Peyer's patch (tissue), 4 donors: ENCODE measurements at regions not wholly inside any gene's neighbourhood (a gene's known extent, or its start where the extent isn't known, plus 50 kb on each side); places are given as distances from the start of the nearest gene placed in this dataset.
A peak's percentile ranks its signal among the peaks of the same experiment; 100 is the strongest.

Experiments used
- DNase-seq, 3 donors: peaks; one replicate each; pipeline ENCODE4 v3.0.0-alpha.2; 2017 to 2019
- H3K27ac ChIP-seq, 4 donors: fragments of 200-600 bp; sonication (generic); one replicate each; pipeline ENCODE4 v1.5.1; 2016 to 2019
- H3K27me3 ChIP-seq, 2 donors: fragments of 200-600 bp; sonication (generic); one replicate each; pipeline ENCODE4 v1.5.1; 2019
- H3K36me3 ChIP-seq, 3 donors: fragments of 200-600 bp; sonication (generic); one replicate each; pipeline ENCODE4 v1.5.1; 2016 to 2019
- H3K4me1 ChIP-seq, 4 donors: fragments of 200-600 bp; sonication (generic); one replicate each; pipeline ENCODE4 v1.5.1; 2016 to 2019
- H3K4me3 ChIP-seq, 4 donors: fragments of 200-600 bp; sonication (generic); 1 replicate in 3 of 4; 2 replicates in 1 of 4; pipeline ENCODE4 v1.5.1; 2016 to 2019; ENCODE audit warnings: mild to moderate bottlenecking in 1 of 4
- H3K9me3 ChIP-seq, 4 donors: fragments of 200-600 bp; sonication (generic); one replicate each; pipeline ENCODE4 v1.5.1; 2016 to 2019; ENCODE audit warnings: mild to moderate bottlenecking in 1 of 4
- CTCF ChIP-seq, 6 experiments: fragments of 450-650 bp in 4 of 6; fragments of 200-600 bp in 2 of 6; sonication (generic) in 1 of 6; IDR thresholded peaks; one replicate each; pipeline ENCODE4 v1.5.1; 2017 to 2019; ENCODE audit warnings: antibody characterized with exemption in 6 of 6, mild to moderate bottlenecking in 3 of 6, moderate library complexity in 1 of 6
- POLR2A ChIP-seq, 2 donors: fragments of 450-650 bp; IDR thresholded peaks; one replicate each; pipeline ENCODE4 v1.5.1; 2017; ENCODE audit warnings: antibody characterized with exemption in 2 of 2, mild to moderate bottlenecking in 2 of 2, moderate library complexity in 2 of 2

GRCh38 chr4:13986548-13986947, 359.0 kb upstream of the BOD1L1 start:
- H3K4me1 ChIP-seq = peaks cover 0 to 11% (median 0%) of the 10 kb centered on the region in 4 donors
- DNase-seq = no peak

GRCh38 chr4:13988353-13989305, 361.1 kb upstream of the BOD1L1 start:
- DNase-seq = no peak
- TF ChIP-seq POLR2A (IDR thresholded peaks at IDR 0.05) = no peak
- no peak for TF ChIP-seq CTCF (IDR thresholded peaks at IDR 0.05)
- peaks cover 0 to 17% (median 0%) of the 10 kb centered on the region in 4 donors for H3K4me1 ChIP-seq

More at GRCh38 chr4:13986548-13986947, 359.0 kb upstream of the BOD1L1 start:
- no peaks in the 10 kb centered on the region for H3K36me3 ChIP-seq
- H3K4me3 ChIP-seq = no peak overlapping the region
- no peaks in the 10 kb centered on the region for H3K9me3 ChIP-seq
- TF ChIP-seq POLR2A (IDR thresholded peaks at IDR 0.05) = no peak
- no peak overlapping the region for H3K27ac ChIP-seq
- no peaks in the 10 kb centered on the region for H3K27me3 ChIP-seq

GRCh38 chr4:13989501-13989900, 362.0 kb upstream of the BOD1L1 start:
- H3K27me3 ChIP-seq = no peaks in the 10 kb centered on the region
- H3K9me3 ChIP-seq = no peaks in the 10 kb centered on the region
- TF ChIP-seq POLR2A (IDR thresholded peaks at IDR 0.05) (no peak), CTCF (IDR thresholded peaks at IDR 0.05) (no peak)
- no peak overlapping the region for H3K4me3 ChIP-seq
- H3K4me1 ChIP-seq = peaks cover 0 to 17% (median 0%) of the 10 kb centered on the region in 4 donors
- no peaks in the 10 kb centered on the region for H3K36me3 ChIP-seq
- no peak for DNase-seq
- no peak overlapping the region for H3K27ac ChIP-seq

More at GRCh38 chr4:13988353-13989305, 361.1 kb upstream of the BOD1L1 start:
- no peak overlapping the region for H3K4me3 ChIP-seq
- H3K36me3 ChIP-seq = no peaks in the 10 kb centered on the region
- no peaks in the 10 kb centered on the region for H3K27me3 ChIP-seq
- H3K27ac ChIP-seq = peak overlapping the region in 1 of 4 donors; percentile 31
- H3K9me3 ChIP-seq = no peaks in the 10 kb centered on the region

- TF ChIP-seq POLR2A (IDR thresholded peaks at IDR 0.05) (no peak), CTCF (IDR thresholded peaks at IDR 0.05) (no peak)
- Histone ChIP-seq H3K27ac (peak overlapping the region in 1 of 4 donors; percentile 51), H3K9me3 (no peaks in the 10 kb centered on the region), H3K4me1 (peaks cover 0 to 17% (median 0%) of the 10 kb centered on the region in 4 donors), H3K4me3 (no peak overlapping the region), H3K36me3 (no peaks in the 10 kb centered on the region), H3K27me3 (no peaks in the 10 kb centered on the region)
- no peak for DNase-seq
These were observed 363.4 kb upstream of the BOD1L1 start for GRCh38 chr4:13990596-13991589.

- no peak overlapping the region for H3K27ac ChIP-seq
- H3K4me1 ChIP-seq = peaks cover 0 to 17% (median 0%) of the 10 kb centered on the region in 4 donors
- no peaks in the 10 kb centered on the region for H3K27me3 ChIP-seq
- no peak overlapping the region for H3K4me3 ChIP-seq
- H3K36me3 ChIP-seq = no peaks in the 10 kb centered on the region
- TF ChIP-seq CTCF (IDR thresholded peaks at IDR 0.05) = no peak
- no peak for TF ChIP-seq POLR2A (IDR thresholded peaks at IDR 0.05)
- DNase-seq = no peak
- no peaks in the 10 kb centered on the region for H3K9me3 ChIP-seq
These were observed 364.5 kb upstream of the BOD1L1 start for GRCh38 chr4:13992041-13992440.
